Heart right ventricle (tissue), 16 donors: ENCODE measurements at regions not wholly inside any gene's neighbourhood (a gene's known extent, or its start where the extent isn't known, plus 50 kb on each side); places are given as distances from the start of the nearest gene placed in this dataset.

Experiments used
- ATAC-seq, 8 donors: fragments of 200-7000 bp; cut with Tn5 transposase; one replicate each; pipeline ENCODE4 v1.9.1; 2020; ENCODE audit warnings: mild to moderate bottlenecking in 8 of 8, moderate library complexity in 8 of 8, moderate number of reproducible peaks in 1 of 8
- DNase-seq, 2 donors: peaks; one replicate each; pipeline ENCODE4 v3.0.0-alpha.2; 2020
- H3K27ac ChIP-seq, 10 donors: fragments of 200-600 bp; sonication (generic) in 2 of 10; one replicate each; pipeline versions ENCODE4 v1.5.0 to v1.8.0; 2020 to 2022; ENCODE audit warnings: mild to moderate bottlenecking in 3 of 10
- H3K27me3 ChIP-seq, 7 donors: fragments of 200-600 bp; one replicate each; pipeline ENCODE4 v1.8.0; 2021 to 2022; ENCODE audit warnings: mild to moderate bottlenecking in 2 of 7
- H3K36me3 ChIP-seq, 9 donors: fragments of 200-600 bp; sonication (generic) in 1 of 9; one replicate each; pipeline versions ENCODE4 v1.5.0 to v1.8.0; 2020 to 2022; ENCODE audit warnings: mild to moderate bottlenecking in 2 of 9
- H3K4me1 ChIP-seq, 9 donors: fragments of 200-600 bp; sonication (generic) in 1 of 9; one replicate each; pipeline versions ENCODE4 v1.5.0 to v1.8.0; 2020 to 2022; ENCODE audit warnings: mild to moderate bottlenecking in 4 of 9
- H3K4me3 ChIP-seq, 10 donors: fragments of 200-600 bp; sonication (generic) in 2 of 10; one replicate each; pipeline versions ENCODE4 v1.5.0 to v1.8.0; 2020 to 2022; ENCODE audit warnings: mild to moderate bottlenecking in 7 of 10, moderate library complexity in 2 of 10
- H3K9me3 ChIP-seq, 11 donors: fragments of 200-600 bp in 10 of 11; sonication (generic) in 2 of 11; one replicate each; pipeline versions ENCODE4 v1.5.0 to v1.8.0; 2013 to 2022; ENCODE audit warnings: mild to moderate bottlenecking in 2 of 11, control low read depth in 1 of 11, moderate library complexity in 1 of 11
- WGBS, 2 donors: extraction: QIAGEN DNeasy Blood & Tissue Kit; methylation state at CpG; one replicate each; pipeline ENCODE4 v1.1.7; 2013; ENCODE audit warnings: inconsistent platforms in 1 of 2; 5-methylcytosine and 5-hydroxymethylcytosine counted together
- intact Hi-C, 10 donors: fragments of 100-400 bp; cut with DNase I; formaldehyde crosslinking; loops; one replicate each; pipeline versions ENCODE4 v1.11.1 to v1.14.2; 2022
- TF ChIP-seq, protein P1 (sequence below), 9 donors: fragments of 200-600 bp; sonication (generic) in 2 of 9; IDR thresholded peaks; one replicate each; pipeline versions ENCODE4 v1.5.0 to v1.8.0; 2021 to 2022; ENCODE audit warnings: antibody characterized with exemption in 9 of 9, mild to moderate bottlenecking in 5 of 9, moderate library complexity in 1 of 9
- donor health status: Arrhythmogenic right ventricular cardiomyopathy.
- donor health status: ischemic (EF 13 %, LVEDD 7.1; RV severe dilation, severe dysfunction).
- donor health status: healthy with polysubstance abuse.
- donor health status: DM: no; HTN: yes; CAD: no.
- donor health status: DM: no; HTN: no; CAD: no.
- donor health status: ischemic (EF 25% LVEDD 6.9; RV normal size, moderate dysfunction).
- donor health status: ischemic (EF 25% LVEDD 5.7; RV mildly dilated, moderate dysfunction).
- donor health status: healthy.
- donor health status: DM: yes; HTN: yes; CAD: no.
- donor health status: Ischemic cardiomyopathy.
- donor health status: ischemic (EF 35%, LVEDD 5.7; RV mildly dilated, moderate dysfunction).
- donor health status: nonischemic (EF 11% LVEDD 7.7; RV severe dilation, severe dysfunction).
- donor health status: DM: yes; HTN: yes; CAD: no.
- donor health status: PGD.
- donor health status: ischemic (EF 29% LVEDD 5.4; RV normal size, mild dysfunction).
- donor health status: nonischemic (EF 23%, LVEDD 6.1; RV moderate dilation, normal function).

DNA sequence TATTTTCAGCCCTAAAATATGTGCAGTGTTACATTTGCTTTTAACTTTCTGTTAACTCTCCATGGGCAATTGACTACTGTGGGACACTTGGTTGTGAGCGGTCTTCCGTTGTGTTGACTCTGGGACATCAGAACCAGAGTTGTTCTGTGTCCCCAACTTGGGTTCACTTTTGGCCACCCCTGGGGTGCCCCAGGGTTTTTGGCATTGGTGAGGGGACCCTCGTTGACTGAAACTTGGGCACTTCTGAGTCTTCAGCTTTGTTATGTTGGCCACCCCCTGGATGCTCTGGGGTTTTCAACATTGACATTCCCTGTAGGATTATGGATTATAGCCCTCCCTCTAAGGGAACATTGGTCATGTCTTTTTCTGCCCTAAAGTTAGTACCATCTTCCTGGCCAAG, 57.1 kb downstream of the OR10H4 start:
- 74 to 76% methylated on average over 3 of the region's 3 CpGs for WGBS, 2 donors
- Histone ChIP-seq H3K36me3 (no peaks in the 10 kb centered on the region), H3K4me1 (peaks cover 0 to 22% (median 0%) of the 10 kb centered on the region in 9 donors), H3K27ac (no peak overlapping the region), H3K4me3 (no peak overlapping the region), H3K9me3 (no peaks in the 10 kb centered on the region), H3K27me3 (peaks cover 0 to 5% (median 0%) of the 10 kb centered on the region in 7 donors)
- TF ChIP-seq, protein P1, sequence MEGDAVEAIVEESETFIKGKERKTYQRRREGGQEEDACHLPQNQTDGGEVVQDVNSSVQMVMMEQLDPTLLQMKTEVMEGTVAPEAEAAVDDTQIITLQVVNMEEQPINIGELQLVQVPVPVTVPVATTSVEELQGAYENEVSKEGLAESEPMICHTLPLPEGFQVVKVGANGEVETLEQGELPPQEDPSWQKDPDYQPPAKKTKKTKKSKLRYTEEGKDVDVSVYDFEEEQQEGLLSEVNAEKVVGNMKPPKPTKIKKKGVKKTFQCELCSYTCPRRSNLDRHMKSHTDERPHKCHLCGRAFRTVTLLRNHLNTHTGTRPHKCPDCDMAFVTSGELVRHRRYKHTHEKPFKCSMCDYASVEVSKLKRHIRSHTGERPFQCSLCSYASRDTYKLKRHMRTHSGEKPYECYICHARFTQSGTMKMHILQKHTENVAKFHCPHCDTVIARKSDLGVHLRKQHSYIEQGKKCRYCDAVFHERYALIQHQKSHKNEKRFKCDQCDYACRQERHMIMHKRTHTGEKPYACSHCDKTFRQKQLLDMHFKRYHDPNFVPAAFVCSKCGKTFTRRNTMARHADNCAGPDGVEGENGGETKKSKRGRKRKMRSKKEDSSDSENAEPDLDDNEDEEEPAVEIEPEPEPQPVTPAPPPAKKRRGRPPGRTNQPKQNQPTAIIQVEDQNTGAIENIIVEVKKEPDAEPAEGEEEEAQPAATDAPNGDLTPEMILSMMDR (IDR thresholded peaks at IDR 0.05), result no peak
- no peak for ATAC-seq
- no peak for DNase-seq
- intact Hi-C loops, result no loop called here

DNA sequence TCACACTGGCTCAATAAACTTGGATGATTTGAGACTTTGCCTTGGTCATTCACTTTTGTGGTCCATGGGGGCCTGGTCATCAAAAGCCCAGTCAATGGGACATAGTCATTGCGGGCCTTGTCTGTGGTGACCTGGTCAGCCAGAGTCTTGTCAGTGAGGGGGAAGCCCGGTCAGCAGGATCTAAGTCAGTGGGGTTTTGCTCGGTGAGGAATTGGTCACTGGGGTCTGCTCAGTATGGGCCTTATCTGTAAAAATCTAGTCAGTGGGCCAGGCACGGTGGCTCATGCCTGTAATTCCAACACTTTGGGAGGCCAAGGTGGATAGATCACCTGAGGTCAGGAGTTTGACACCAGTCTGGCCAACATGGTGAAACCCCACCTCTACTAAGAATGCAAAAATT, 63.7 kb upstream of the TPM4 start:
- WGBS, 2 donors, result 89 to 90% methylated on average over 4 of the region's 4 CpGs
- peaks cover 0 to 5% (median 0%) of the 10 kb centered on the region in 7 donors for H3K27me3 ChIP-seq
- no peaks in the 10 kb centered on the region for H3K9me3 ChIP-seq
- TF ChIP-seq, protein P1 (IDR thresholded peaks at IDR 0.05), result no peak
- no peaks in the 10 kb centered on the region for H3K36me3 ChIP-seq
- no peaks in the 10 kb centered on the region for H3K4me1 ChIP-seq
- no peak overlapping the region for H3K4me3 ChIP-seq
- no peak overlapping the region for H3K27ac ChIP-seq
- intact Hi-C loops, result no loop called here
- no peak for DNase-seq
- ATAC-seq, result no peak

DNA sequence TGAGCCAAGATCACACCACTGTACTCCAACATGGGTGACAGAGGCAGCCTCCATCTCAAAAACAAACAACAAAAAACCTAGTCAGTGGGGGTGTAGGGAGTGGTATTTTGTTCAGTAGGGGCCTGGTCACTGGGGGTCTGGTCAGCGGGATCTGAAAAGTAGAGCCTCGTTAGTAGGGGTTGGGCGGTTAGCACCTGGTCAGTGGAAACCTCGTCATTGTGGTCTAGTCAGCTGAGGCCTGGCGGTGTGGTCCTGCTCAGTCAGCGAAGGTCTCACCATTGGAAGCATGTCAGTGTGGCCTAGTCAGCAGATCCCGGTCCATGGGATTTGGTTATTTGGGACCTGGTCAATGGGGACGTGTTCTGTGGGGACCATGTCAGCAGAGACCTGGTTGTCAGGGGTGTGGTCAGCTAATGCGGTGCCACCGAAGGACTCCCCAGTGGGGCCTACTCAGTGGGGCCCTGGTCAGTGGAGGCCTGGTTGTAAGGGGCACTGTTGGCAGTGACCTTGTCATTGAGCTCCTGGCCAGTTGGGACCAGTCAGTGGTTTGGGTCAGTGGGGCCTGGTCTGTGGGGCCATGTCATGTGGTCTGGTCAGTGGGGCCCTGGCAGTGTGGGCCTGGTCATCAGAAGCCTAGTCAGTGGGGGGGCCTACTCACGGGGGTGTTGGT, 63.0 kb upstream of the TPM4 start:
- Histone ChIP-seq H3K4me3 (no peak overlapping the region), H3K4me1 (no peaks in the 10 kb centered on the region), H3K9me3 (no peaks in the 10 kb centered on the region), H3K27ac (no peak overlapping the region), H3K27me3 (peaks cover 0 to 5% (median 0%) of the 10 kb centered on the region in 7 donors), H3K36me3 (no peaks in the 10 kb centered on the region)
- TF ChIP-seq, protein P1 (IDR thresholded peaks at IDR 0.05), result no peak
- WGBS, 2 donors, result 96 to 97% methylated on average over 11 of the region's 11 CpGs
- intact Hi-C loops, result no loop called here
- no peak for DNase-seq
- no peak for ATAC-seq

DNA sequence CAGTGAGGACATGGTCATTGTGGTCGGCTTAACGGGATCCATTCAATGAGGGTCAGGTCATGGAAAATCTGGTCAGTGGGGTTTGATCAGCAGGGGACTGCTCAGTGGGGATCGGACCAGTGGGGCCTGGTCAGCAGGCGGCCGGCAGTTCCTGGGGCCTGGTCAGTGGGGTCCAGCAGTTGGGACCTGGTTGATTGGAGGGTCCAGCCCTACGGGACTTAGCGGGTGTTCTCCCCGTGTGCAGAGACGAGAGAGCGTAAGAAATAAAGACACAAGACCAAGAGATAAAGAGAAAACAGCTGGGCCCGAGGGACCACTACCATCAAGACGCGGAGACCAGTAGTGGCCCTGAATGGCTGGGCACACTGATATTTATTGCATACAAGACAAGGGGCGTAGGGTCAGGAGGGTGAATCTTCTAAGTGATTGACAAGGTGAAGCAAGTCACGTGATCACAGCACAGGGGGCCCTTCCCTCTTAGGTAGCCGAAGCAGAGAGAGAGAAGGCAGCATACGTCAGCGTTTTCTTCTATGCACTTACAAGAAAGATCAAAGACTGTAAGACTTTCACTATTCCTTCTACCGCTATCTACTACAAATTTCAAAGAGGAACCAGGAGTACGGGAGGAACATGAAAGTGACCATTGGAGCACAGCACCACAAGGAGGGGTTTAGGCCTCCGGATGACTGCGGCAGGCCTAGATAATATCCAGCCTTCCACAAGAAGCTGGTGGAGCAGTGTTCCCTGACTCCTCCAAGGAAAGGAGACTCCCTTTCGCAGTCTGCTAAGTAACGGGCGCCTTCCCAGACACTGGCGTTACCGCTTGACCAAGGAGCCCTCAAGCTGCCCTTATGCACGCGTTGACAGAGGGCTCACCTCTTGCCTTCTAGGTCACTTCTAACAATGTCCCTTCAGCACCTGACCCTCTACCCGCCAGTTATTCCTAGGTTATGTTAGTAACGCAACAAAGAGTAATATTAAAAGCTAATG, 62.1 kb upstream of the TPM4 start:
- no peaks in the 10 kb centered on the region for H3K36me3 ChIP-seq
- no peak overlapping the region for H3K27ac ChIP-seq
- TF ChIP-seq, protein P1 (IDR thresholded peaks at IDR 0.05), result no peak
- intact Hi-C loops, result no loop called here
- no peak for ATAC-seq
- H3K4me3 ChIP-seq, result no peak overlapping the region
- H3K9me3 ChIP-seq, result no peaks in the 10 kb centered on the region
- 94% methylated on average over 31 of the region's 31 CpGs for WGBS, 2 donors
- H3K4me1 ChIP-seq, result no peaks in the 10 kb centered on the region
- no peak for DNase-seq
- H3K27me3 ChIP-seq, result peaks cover 0 to 5% (median 0%) of the 10 kb centered on the region in 7 donors
